ENCODE measurements at regions not wholly inside any gene's neighbourhood (a gene's known extent, or its start where the extent isn't known, plus 50 kb on each side); places are given as distances from the start of the nearest gene placed in this dataset.
A peak's percentile ranks its signal among the peaks of the same experiment; 100 is the strongest.

DNA sequence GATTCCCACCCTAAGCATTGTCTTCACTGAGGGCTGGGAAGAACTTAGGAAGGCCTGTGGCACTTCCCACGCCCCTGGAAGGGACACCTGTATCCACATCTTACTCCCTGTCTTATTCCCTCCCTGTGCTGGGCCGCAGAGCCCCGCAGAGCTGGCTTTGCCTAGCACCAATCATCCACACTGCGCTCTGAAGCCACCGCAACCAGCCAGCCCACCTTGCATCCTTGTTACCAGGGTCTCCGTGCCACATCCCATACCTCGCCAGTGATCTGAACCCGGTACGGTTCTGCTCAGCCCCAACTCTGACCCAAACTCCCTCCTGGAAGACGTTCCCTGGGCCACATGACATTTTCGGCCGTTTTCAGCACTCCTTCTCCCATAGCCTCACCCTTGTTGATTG lies 101.4 kb upstream of the PITRM1 start:
- Histone ChIP-seq H3K36me3 (no peaks in the 10 kb centered on the region), H3K4me3 (no peak overlapping the region), H3K9me3 (no peaks in the 10 kb centered on the region), H3K27me3 (no peaks in the 10 kb centered on the region), H3K4me1 (no peaks in the 10 kb centered on the region), H3K27ac (no peak overlapping the region)
- intact Hi-C loops (cut with DNase I): no loop called here
- TF ChIP-seq, protein P1, sequence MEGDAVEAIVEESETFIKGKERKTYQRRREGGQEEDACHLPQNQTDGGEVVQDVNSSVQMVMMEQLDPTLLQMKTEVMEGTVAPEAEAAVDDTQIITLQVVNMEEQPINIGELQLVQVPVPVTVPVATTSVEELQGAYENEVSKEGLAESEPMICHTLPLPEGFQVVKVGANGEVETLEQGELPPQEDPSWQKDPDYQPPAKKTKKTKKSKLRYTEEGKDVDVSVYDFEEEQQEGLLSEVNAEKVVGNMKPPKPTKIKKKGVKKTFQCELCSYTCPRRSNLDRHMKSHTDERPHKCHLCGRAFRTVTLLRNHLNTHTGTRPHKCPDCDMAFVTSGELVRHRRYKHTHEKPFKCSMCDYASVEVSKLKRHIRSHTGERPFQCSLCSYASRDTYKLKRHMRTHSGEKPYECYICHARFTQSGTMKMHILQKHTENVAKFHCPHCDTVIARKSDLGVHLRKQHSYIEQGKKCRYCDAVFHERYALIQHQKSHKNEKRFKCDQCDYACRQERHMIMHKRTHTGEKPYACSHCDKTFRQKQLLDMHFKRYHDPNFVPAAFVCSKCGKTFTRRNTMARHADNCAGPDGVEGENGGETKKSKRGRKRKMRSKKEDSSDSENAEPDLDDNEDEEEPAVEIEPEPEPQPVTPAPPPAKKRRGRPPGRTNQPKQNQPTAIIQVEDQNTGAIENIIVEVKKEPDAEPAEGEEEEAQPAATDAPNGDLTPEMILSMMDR (IDR thresholded peaks at IDR 0.05): no peak
- peak in 1 of 4 donors; percentile 72 for DNase-seq
- ATAC-seq: no peak

DNA sequence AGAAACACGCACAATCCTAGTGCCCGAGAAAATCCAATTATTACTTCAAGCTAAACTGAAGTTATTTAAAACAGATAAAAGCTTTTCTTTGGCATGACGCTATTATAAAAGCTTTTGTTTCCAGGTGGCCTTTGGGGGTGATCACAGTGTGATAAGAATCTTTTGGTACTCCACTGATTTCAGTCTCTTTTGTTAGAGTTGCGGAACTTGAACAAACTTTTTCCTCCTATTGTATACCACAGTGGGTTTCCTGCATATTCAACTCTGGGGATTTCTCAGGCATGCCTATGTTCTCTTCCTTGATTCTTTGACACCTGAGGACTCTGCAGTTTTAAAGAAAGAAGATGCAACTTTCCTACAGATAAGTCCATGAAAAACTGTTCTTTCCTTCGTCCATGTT lies 99.7 kb upstream of the PITRM1 start:
- no peak overlapping the region for H3K27ac ChIP-seq
- TF ChIP-seq, protein P1 (IDR thresholded peaks at IDR 0.05): no peak
- no peaks in the 10 kb centered on the region for H3K27me3 ChIP-seq
- H3K36me3 ChIP-seq: no peaks in the 10 kb centered on the region
- ATAC-seq (no peak), DNase-seq (no peak)
- no peaks in the 10 kb centered on the region for H3K9me3 ChIP-seq
- H3K4me3 ChIP-seq: no peak overlapping the region
- H3K4me1 ChIP-seq: no peaks in the 10 kb centered on the region
- intact Hi-C loops (cut with DNase I): no loop called here

DNA sequence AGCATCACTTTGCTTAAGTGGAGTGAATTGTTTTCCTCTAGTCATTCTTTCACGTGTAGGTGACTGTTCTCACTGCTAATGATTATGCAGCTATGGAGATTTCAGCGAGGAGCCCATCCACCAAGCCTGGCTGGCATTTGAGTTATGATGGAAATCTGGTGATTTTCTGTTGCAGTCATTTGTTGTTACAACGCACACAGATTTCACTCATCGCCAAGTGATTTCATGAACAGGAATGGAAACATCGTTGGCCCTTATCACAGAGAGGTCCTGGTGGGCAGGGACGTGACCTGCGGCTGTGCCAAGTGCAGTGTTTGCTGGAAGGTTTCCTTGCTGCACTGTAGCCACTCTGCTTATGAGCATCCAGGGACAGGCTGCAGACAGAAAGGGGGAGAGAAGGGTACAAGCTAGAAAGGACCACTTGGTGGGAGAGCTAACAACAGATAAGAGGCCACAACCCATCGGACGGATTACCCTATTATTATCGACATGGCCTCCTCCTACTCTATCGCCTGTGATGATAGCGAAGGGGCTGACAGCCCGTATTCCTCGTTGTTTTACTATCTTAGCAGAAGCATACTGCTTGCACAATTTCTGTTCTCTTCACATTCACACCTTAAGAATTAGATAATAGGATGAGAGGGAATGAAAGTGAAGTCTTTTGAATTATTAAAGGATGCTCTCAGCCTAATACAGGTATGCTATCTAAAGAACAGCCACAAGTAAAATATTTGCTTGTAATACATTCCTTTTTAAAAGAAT lies 99.0 kb upstream of the PITRM1 start:
- Histone ChIP-seq H3K27ac (no peak overlapping the region), H3K27me3 (no peaks in the 10 kb centered on the region), H3K4me1 (no peaks in the 10 kb centered on the region), H3K9me3 (no peaks in the 10 kb centered on the region), H3K4me3 (no peak overlapping the region), H3K36me3 (no peaks in the 10 kb centered on the region)
- TF ChIP-seq, protein P1 (IDR thresholded peaks at IDR 0.05): no peak
- DNase-seq (no peak), ATAC-seq (no peak)
- intact Hi-C loops (cut with DNase I): no loop called here

DNA sequence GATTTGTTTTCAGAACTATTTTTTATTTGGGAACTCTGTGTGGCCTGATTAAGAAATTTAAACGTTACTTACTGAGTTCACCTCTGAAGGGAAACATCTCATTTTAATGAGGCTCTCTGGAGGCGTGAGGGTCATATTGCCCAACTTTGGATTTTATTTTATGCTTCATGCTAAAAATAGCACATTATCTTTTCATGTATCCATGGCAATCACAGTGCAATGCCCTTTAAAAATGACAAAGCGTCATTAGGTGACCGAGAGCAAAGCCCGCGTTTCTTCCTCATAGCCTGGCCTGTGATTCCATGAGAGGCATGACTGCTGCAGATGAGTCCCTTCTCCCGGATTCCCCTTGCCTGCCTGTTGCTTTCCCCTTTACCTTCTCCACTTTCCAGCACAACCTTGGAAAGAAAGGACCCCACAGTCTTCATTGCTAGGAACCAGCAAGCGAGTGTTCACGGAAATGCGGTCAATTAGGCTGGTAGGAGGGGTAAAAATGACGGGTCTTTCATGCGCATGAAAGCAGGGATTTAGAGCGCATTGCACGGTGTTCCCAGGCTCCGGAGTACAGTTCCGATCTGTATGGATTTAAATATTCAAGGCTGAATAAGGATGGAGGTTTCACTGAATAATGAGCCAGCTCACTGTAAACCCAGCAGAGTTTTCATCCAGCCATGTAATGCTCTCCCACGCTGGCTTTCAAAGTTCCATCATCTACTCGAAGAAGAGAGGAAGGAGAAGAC lies 98.2 kb upstream of the PITRM1 start:
- H3K36me3 ChIP-seq: no peaks in the 10 kb centered on the region
- H3K27ac ChIP-seq: no peak overlapping the region
- H3K4me3 ChIP-seq: no peak overlapping the region
- TF ChIP-seq, protein P1 (IDR thresholded peaks at IDR 0.05): no peak
- H3K4me1 ChIP-seq: no peaks in the 10 kb centered on the region
- H3K27me3 ChIP-seq: no peaks in the 10 kb centered on the region
- H3K9me3 ChIP-seq: no peaks in the 10 kb centered on the region
- no peak for ATAC-seq
- intact Hi-C loops (cut with DNase I): no loop called here
- no peak for DNase-seq

DNA sequence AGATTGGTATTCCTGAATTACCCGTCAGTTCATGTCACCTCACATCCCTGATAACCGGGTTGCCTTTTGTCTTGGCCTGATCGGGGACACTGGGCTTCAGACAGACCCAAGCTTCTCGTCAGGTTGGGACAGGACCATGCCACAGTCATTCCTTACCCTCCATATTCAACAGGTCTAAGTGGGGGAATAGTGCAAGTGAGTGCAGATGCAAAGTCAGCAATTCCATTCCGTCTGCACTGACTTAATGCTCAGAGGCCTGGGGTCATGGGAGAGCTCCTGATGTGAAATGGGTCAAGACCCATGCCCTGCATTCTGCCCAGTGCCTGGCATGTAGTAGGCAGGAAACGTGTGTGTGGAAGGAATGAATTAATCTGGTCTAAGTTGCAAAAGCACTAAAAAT lies 95.4 kb upstream of the PITRM1 start:
- Histone ChIP-seq H3K36me3 (no peaks in the 10 kb centered on the region), H3K9me3 (no peaks in the 10 kb centered on the region), H3K27ac (no peak overlapping the region), H3K4me1 (peaks cover 4% of the 10 kb centered on the region in 2 donors), H3K4me3 (no peak overlapping the region), H3K27me3 (no peaks in the 10 kb centered on the region)
- intact Hi-C loops (cut with DNase I): no loop called here
- TF ChIP-seq, protein P1 (IDR thresholded peaks at IDR 0.05): no peak
- DNase-seq: no peak
- no peak for ATAC-seq
